D341Med (cell line): ENCODE measurements at regions not wholly inside any gene's neighbourhood (a gene's known extent, or its start where the extent isn't known, plus 50 kb on each side); places are given as distances from the start of the nearest gene placed in this dataset.

Experiments used
- DNase-seq: peaks from one replicate; pipeline ENCODE4 v3.0.0; 2012; ENCODE audit warnings: low spot score

GRCh38 chr9:19732441-19732951, 56.3 kb downstream of the SLC24A2 start:
- DNase-seq, result no peak

- DNase-seq, result no peak
Observed at GRCh38 chr9:19728101-19728500, 60.7 kb downstream of the SLC24A2 start.

GRCh38 chr9:19725970-19726369, 62.9 kb downstream of the SLC24A2 start:
- no peak for DNase-seq

- no peak for DNase-seq
Observed at GRCh38 chr9:19720377-19720776, 68.5 kb downstream of the SLC24A2 start.

- no peak for DNase-seq
Observed at GRCh38 chr9:19703702-19704101, 85.1 kb downstream of the SLC24A2 start.

GRCh38 chr9:19701991-19702390, 86.8 kb downstream of the SLC24A2 start:
- no peak for DNase-seq

GRCh38 chr9:19701274-19701673, 87.6 kb downstream of the SLC24A2 start:
- no peak for DNase-seq

- no peak for DNase-seq
Observed at GRCh38 chr9:19700699-19701098, 88.1 kb downstream of the SLC24A2 start.

- no peak for DNase-seq
Observed at GRCh38 chr9:19699756-19700155, 89.1 kb downstream of the SLC24A2 start.

- no peak for DNase-seq
Observed at GRCh38 chr9:19698960-19699359, 89.9 kb downstream of the SLC24A2 start.

- DNase-seq, result no peak
Observed at GRCh38 chr9:19694601-19695000, 94.2 kb downstream of the SLC24A2 start.

GRCh38 chr9:19690128-19690527, 98.7 kb downstream of the SLC24A2 start:
- DNase-seq, result no peak

GRCh38 chr9:19689328-19690101, 99.3 kb downstream of the SLC24A2 start:
- no peak for DNase-seq

- no peak for DNase-seq
Observed at GRCh38 chr9:19683715-19684114, 105.1 kb downstream of the SLC24A2 start.

GRCh38 chr9:19682397-19682796, 106.4 kb downstream of the SLC24A2 start:
- no peak for DNase-seq

- no peak for DNase-seq
Observed at GRCh38 chr9:19681846-19682245, 107.0 kb downstream of the SLC24A2 start.

- DNase-seq, result no peak
Observed at GRCh38 chr9:19677924-19678323, 110.9 kb downstream of the SLC24A2 start.

GRCh38 chr9:19675492-19675891, 113.3 kb downstream of the SLC24A2 start:
- DNase-seq, result no peak

GRCh38 chr9:19666575-19666974, 122.3 kb downstream of the SLC24A2 start:
- DNase-seq, result no peak

- DNase-seq, result no peak
Observed at GRCh38 chr9:19665146-19665863, 123.5 kb downstream of the SLC24A2 start.

GRCh38 chr9:19663570-19663969, 125.3 kb downstream of the SLC24A2 start:
- no peak for DNase-seq

GRCh38 chr9:19662213-19662612, 126.6 kb downstream of the SLC24A2 start:
- no peak for DNase-seq

- DNase-seq, result no peak
Observed at GRCh38 chr9:19660019-19660418, 128.8 kb downstream of the SLC24A2 start.
